HEK293 (cell line): ENCODE measurements at regions not wholly inside any gene's neighbourhood (a gene's known extent, or its start where the extent isn't known, plus 50 kb on each side); places are given as distances from the start of the nearest gene placed in this dataset.

Source experiments
- OVOL3 ChIP-seq: fragments of 450-650 bp; formaldehyde crosslinking; IDR thresholded peaks from 2 replicates; pipeline ENCODE4 v1.5.1; 2016; ENCODE audit warnings: missing biosample characterization, missing genetic modification characterization
- REPIN1 ChIP-seq: fragments of 450-650 bp; formaldehyde crosslinking; IDR thresholded peaks from 2 replicates; pipeline ENCODE4 v1.5.1; 2017; ENCODE audit warnings: missing biosample characterization, missing genetic modification characterization, low read depth
- SP3 ChIP-seq: fragments of 450-650 bp; formaldehyde crosslinking; IDR thresholded peaks from 2 replicates; pipeline ENCODE4 v1.5.1; 2016; ENCODE audit warnings: missing biosample characterization, missing genetic modification characterization
- TCF7L2 ChIP-seq: IDR thresholded peaks from 2 replicates; pipeline ENCODE4 v1.6.1; 2011; ENCODE audit warnings: low read depth, mild to moderate bottlenecking, inconsistent platforms, low read length, moderate library complexity, borderline replicate concordance
- ZBTB6 ChIP-seq: fragments of 450-650 bp; formaldehyde crosslinking; IDR thresholded peaks from 2 replicates; pipeline ENCODE4 v1.5.1; 2017; ENCODE audit warnings: missing biosample characterization, missing genetic modification characterization
- ZBTB7A ChIP-seq: fragments of 450-650 bp; formaldehyde crosslinking; IDR thresholded peaks from 2 replicates; pipeline ENCODE4 v1.5.1; 2016; ENCODE audit warnings: low read depth, missing biosample characterization, missing genetic modification characterization
- ZFHX2 ChIP-seq: fragments of 450-650 bp; formaldehyde crosslinking; conservative IDR thresholded peaks from 2 replicates; pipeline ENCODE4 v1.5.1; 2016; ENCODE audit warnings: missing biosample characterization, missing genetic modification characterization
- ZFP3 ChIP-seq: fragments of 450-650 bp; formaldehyde crosslinking; IDR thresholded peaks from 2 replicates; pipeline ENCODE4 v1.5.1; 2016; ENCODE audit warnings: low read depth, missing biosample characterization, missing genetic modification characterization
- ZNF10 ChIP-seq: fragments of 450-650 bp; formaldehyde crosslinking; IDR thresholded peaks from 2 replicates; pipeline ENCODE4 v1.5.1; 2017; ENCODE audit warnings: missing biosample characterization, missing genetic modification characterization
- ZNF148 ChIP-seq: fragments of 450-650 bp; formaldehyde crosslinking; IDR thresholded peaks from 2 replicates; pipeline ENCODE4 v1.5.0; 2017; ENCODE audit warnings: missing biosample characterization, missing genetic modification characterization, borderline replicate concordance
- ZNF2 ChIP-seq: fragments of 450-650 bp; formaldehyde crosslinking; IDR thresholded peaks from 2 replicates; pipeline ENCODE4 v1.5.1; 2016; ENCODE audit warnings: missing biosample characterization, missing genetic modification characterization
- ZNF214 ChIP-seq: fragments of 450-650 bp; formaldehyde crosslinking; IDR thresholded peaks from 2 replicates; pipeline ENCODE4 v1.5.1; 2017; ENCODE audit warnings: missing biosample characterization, mild to moderate bottlenecking, missing genetic modification characterization, borderline replicate concordance
- ZNF221 ChIP-seq: fragments of 450-650 bp; formaldehyde crosslinking; IDR thresholded peaks from 2 replicates; pipeline ENCODE4 v1.5.1; 2017; ENCODE audit warnings: missing biosample characterization, missing genetic modification characterization, borderline replicate concordance
- ZNF223 ChIP-seq: fragments of 450-650 bp; formaldehyde crosslinking; IDR thresholded peaks from 2 replicates; pipeline ENCODE4 v1.5.1; 2016; ENCODE audit warnings: missing biosample characterization, missing genetic modification characterization
- ZNF37A ChIP-seq: fragments of 450-650 bp; IDR thresholded peaks from 2 replicates; pipeline ENCODE4 v1.5.1; 2018; ENCODE audit warnings: missing biosample characterization, missing genetic modification characterization
- ZNF398 ChIP-seq: fragments of 450-650 bp; formaldehyde crosslinking; IDR thresholded peaks from 2 replicates; pipeline ENCODE4 v1.5.1; 2017; ENCODE audit warnings: missing biosample characterization, missing genetic modification characterization
- ZNF423 ChIP-seq: fragments of 450-650 bp; formaldehyde crosslinking; IDR thresholded peaks from 2 replicates; pipeline ENCODE4 v1.5.1; 2016; ENCODE audit warnings: missing biosample characterization, missing genetic modification characterization
- ZNF544 ChIP-seq: fragments of 450-650 bp; formaldehyde crosslinking; IDR thresholded peaks from 2 replicates; pipeline ENCODE4 v1.5.0; 2017; ENCODE audit warnings: missing biosample characterization, missing genetic modification characterization
- ZNF596 ChIP-seq: fragments of 450-650 bp; IDR thresholded peaks from 2 replicates; pipeline ENCODE4 v1.5.0; 2018; ENCODE audit warnings: missing biosample characterization, mild to moderate bottlenecking, missing genetic modification characterization, moderate library complexity
- ZNF626 ChIP-seq: fragments of 450-650 bp; sonication (Bioruptor Pico); formaldehyde crosslinking; IDR thresholded peaks from 2 replicates; pipeline ENCODE4 v1.5.1; 2018; ENCODE audit warnings: missing biosample characterization, missing genetic modification characterization, inconsistent platforms
- ZSCAN16 ChIP-seq: fragments of 450-650 bp; formaldehyde crosslinking; IDR thresholded peaks from 2 replicates; pipeline ENCODE4 v1.5.1; 2016; ENCODE audit warnings: missing biosample characterization, missing genetic modification characterization
- ZSCAN30 ChIP-seq: fragments of 450-650 bp; IDR thresholded peaks from 2 replicates; pipeline ENCODE4 v1.5.1; 2018; ENCODE audit warnings: missing biosample characterization, mild to moderate bottlenecking, missing genetic modification characterization, moderate library complexity
- ZXDB ChIP-seq: fragments of 450-650 bp; formaldehyde crosslinking; IDR thresholded peaks from 2 replicates; pipeline ENCODE4 v1.5.1; 2016; ENCODE audit warnings: missing biosample characterization, missing genetic modification characterization
- TF ChIP-seq, protein P1 (sequence below): fragments of 450-650 bp; formaldehyde crosslinking; conservative IDR thresholded peaks from 2 replicates; pipeline ENCODE4 v1.5.1; 2016; ENCODE audit warnings: low read depth, missing biosample characterization, missing genetic modification characterization
- TF ChIP-seq, protein P2 (sequence below): fragments of 450-650 bp; formaldehyde crosslinking; IDR thresholded peaks from 2 replicates; pipeline ENCODE4 v1.5.1; 2016; ENCODE audit warnings: missing biosample characterization, missing genetic modification characterization
- TF ChIP-seq, protein P3 (sequence below): fragments of 450-650 bp; formaldehyde crosslinking; IDR thresholded peaks from 2 replicates; pipeline ENCODE4 v1.5.1; 2016; ENCODE audit warnings: missing biosample characterization, missing genetic modification characterization
- TF ChIP-seq, protein P4 (sequence below): fragments of 450-650 bp; formaldehyde crosslinking; IDR thresholded peaks from 2 replicates; pipeline ENCODE4 v1.5.1; 2016; ENCODE audit warnings: missing biosample characterization, missing genetic modification characterization

DNA sequence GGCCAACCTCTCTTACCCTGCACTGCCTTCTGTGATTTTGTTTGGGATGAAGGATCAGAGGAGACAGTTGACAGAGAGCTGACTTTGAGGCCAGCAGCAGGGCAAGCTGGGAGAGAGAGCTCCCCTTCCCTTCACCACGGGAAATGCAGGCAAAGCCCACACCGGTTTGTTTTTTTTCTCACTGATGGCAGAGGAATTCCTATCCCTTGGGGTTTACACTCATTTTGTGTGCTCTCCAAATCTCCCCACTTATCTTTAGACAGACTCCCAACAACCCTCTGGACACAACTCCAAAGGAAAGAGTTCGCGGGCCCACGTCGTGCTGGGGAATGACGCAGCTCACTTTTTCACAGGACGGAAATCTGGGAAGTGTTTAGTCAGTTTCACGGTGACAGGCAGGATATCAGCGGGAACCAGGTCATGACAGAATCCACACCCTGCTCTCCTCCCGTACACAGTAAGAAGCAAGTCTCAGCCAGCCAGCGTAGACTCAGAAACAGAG is 68.3 kb upstream of the FAM171A1 start (continued):
- TF ChIP-seq ZSCAN30 (tag by site-specific recombination) (no peak), ZNF596 (tag by site-specific recombination) (no peak), ZNF544 (no peak), ZNF221 (tag by site-specific recombination) (no peak), OVOL3 (tag by site-specific recombination) (no peak), SP3 (tag by site-specific recombination) (no peak), ZBTB6 (no peak), ZFP3 (tag by site-specific recombination) (no peak), TCF7L2 (no peak), ZNF37A (tag by site-specific recombination) (no peak), ZNF10 (no peak), ZNF2 (tag by site-specific recombination) (no peak), ZBTB7A (tag by site-specific recombination) (no peak), ZXDB (tag by site-specific recombination) (0 out of 2 replicates have a peak, but pooled peaks have one; percentile 8), ZNF626 (tag by site-specific recombination) (no peak), ZNF214 (tag by site-specific recombination) (no peak), ZNF398 (tag by site-specific recombination) (no peak), ZFHX2 (tag by site-specific recombination) (no peak), ZNF223 (tag by site-specific recombination) (no peak), REPIN1 (tag by site-specific recombination) (no peak), ZSCAN16 (tag by site-specific recombination) (no peak), ZNF423 (tag by site-specific recombination) (no peak), ZNF148 (tag by site-specific recombination) (no peak)
- TF ChIP-seq, protein P1, sequence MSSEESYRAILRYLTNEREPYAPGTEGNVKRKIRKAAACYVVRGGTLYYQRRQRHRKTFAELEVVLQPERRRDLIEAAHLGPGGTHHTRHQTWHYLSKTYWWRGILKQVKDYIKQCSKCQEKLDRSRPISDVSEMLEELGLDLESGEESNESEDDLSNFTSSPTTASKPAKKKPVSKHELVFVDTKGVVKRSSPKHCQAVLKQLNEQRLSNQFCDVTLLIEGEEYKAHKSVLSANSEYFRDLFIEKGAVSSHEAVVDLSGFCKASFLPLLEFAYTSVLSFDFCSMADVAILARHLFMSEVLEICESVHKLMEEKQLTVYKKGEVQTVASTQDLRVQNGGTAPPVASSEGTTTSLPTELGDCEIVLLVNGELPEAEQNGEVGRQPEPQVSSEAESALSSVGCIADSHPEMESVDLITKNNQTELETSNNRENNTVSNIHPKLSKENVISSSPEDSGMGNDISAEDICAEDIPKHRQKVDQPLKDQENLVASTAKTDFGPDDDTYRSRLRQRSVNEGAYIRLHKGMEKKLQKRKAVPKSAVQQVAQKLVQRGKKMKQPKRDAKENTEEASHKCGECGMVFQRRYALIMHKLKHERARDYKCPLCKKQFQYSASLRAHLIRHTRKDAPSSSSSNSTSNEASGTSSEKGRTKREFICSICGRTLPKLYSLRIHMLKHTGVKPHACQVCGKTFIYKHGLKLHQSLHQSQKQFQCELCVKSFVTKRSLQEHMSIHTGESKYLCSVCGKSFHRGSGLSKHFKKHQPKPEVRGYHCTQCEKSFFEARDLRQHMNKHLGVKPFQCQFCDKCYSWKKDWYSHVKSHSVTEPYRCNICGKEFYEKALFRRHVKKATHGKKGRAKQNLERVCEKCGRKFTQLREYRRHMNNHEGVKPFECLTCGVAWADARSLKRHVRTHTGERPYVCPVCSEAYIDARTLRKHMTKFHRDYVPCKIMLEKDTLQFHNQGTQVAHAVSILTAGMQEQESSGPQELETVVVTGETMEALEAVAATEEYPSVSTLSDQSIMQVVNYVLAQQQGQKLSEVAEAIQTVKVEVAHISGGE (tag by site-specific recombination), result no peak
- TF ChIP-seq, protein P2, sequence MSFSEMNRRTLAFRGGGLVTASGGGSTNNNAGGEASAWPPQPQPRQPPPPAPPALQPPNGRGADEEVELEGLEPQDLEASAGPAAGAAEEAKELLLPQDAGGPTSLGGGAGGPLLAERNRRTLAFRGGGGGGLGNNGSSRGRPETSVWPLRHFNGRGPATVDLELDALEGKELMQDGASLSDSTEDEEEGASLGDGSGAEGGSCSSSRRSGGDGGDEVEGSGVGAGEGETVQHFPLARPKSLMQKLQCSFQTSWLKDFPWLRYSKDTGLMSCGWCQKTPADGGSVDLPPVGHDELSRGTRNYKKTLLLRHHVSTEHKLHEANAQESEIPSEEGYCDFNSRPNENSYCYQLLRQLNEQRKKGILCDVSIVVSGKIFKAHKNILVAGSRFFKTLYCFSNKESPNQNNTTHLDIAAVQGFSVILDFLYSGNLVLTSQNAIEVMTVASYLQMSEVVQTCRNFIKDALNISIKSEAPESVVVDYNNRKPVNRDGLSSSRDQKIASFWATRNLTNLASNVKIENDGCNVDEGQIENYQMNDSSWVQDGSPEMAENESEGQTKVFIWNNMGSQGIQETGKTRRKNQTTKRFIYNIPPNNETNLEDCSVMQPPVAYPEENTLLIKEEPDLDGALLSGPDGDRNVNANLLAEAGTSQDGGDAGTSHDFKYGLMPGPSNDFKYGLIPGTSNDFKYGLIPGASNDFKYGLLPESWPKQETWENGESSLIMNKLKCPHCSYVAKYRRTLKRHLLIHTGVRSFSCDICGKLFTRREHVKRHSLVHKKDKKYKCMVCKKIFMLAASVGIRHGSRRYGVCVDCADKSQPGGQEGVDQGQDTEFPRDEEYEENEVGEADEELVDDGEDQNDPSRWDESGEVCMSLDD, result no peak
- TF ChIP-seq, protein P3, sequence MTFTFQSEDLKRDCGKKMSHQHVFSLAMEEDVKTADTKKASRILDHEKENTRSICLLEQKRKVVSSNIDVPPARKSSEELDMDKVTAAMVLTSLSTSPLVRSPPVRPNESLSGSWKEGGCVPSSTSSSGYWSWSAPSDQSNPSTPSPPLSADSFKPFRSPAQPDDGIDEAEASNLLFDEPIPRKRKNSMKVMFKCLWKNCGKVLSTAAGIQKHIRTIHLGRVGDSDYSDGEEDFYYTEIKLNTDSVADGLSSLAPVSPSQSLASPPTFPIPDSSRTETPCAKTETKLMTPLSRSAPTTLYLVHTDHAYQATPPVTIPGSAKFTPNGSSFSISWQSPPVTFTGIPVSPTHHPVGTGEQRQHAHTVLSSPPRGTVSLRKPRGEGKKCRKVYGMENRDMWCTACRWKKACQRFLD, result no peak
- TF ChIP-seq, protein P4, sequence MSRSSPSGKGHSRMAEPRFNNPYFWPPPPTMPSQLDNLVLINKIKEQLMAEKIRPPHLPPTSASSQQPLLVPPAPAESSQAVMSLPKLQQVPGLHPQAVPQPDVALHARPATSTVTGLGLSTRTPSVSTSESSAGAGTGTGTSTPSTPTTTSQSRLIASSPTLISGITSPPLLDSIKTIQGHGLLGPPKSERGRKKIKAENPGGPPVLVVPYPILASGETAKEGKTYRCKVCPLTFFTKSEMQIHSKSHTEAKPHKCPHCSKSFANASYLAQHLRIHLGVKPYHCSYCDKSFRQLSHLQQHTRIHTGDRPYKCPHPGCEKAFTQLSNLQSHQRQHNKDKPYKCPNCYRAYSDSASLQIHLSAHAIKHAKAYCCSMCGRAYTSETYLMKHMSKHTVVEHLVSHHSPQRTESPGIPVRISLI (tag by site-specific recombination), result peak; percentile 84
